GM23338 (cell line): ENCODE measurements at regions not wholly inside any gene's neighbourhood (a gene's known extent, or its start where the extent isn't known, plus 50 kb on each side); places are given as distances from the start of the nearest gene placed in this dataset.

Source experiments
- CREB1 ChIP-seq: fragments of 250-450 bp; sonication (Bioruptor Pico); IDR thresholded peaks from 2 replicates; pipeline ENCODE4 v1.5.0; 2020; ENCODE audit warnings: low read depth, mild to moderate bottlenecking, moderate library complexity
- ETS1 ChIP-seq: IDR thresholded peaks from 2 replicates; pipeline ENCODE4 v1.6.1; 2016; ENCODE audit warnings: antibody characterized with exemption
- EZH2 ChIP-seq: fragments of 200-600 bp; sonication (generic); IDR thresholded peaks from one replicate; pipeline ENCODE4 v1.8.0; 2017; ENCODE audit warnings: antibody characterized with exemption, mild to moderate bottlenecking, low read depth; ENCODE audit not compliant: unreplicated experiment
- EZH2phosphoT487 ChIP-seq: fragments of 200-600 bp; sonication (generic); IDR thresholded peaks from one replicate; pipeline ENCODE4 v1.8.1; 2018; ENCODE audit warnings: antibody characterized with exemption; ENCODE audit not compliant: unreplicated experiment
- JUNB ChIP-seq: IDR thresholded peaks from one replicate; pipeline ENCODE4 v1.6.1; 2016; ENCODE audit warnings: antibody characterized with exemption; ENCODE audit not compliant: unreplicated experiment
- NANOG ChIP-seq: IDR thresholded peaks from 2 replicates; pipeline ENCODE4 v1.6.1; 2016; ENCODE audit warnings: antibody characterized with exemption, borderline replicate concordance
- POLR2AphosphoS5 ChIP-seq: IDR thresholded peaks from 2 replicates; pipeline ENCODE4 v1.6.1; 2016; ENCODE audit warnings: antibody characterized with exemption, low read depth
- TF ChIP-seq, protein P1 (sequence below), 2 experiments: fragments of 200-600 bp in 1 of 2; sonication (generic) in 1 of 2; conservative IDR thresholded peaks; 2 replicates each; pipeline versions ENCODE4 v1.5.1 to v1.6.1; 2016 to 2017; ENCODE audit warnings: antibody characterized with exemption in 2 of 2, low read depth in 2 of 2, mild to moderate bottlenecking in 2 of 2, moderate library complexity in 1 of 2
- TF ChIP-seq, protein P2 (sequence below): IDR thresholded peaks from one replicate; pipeline ENCODE4 v1.6.1; 2018; ENCODE audit warnings: antibody characterized with exemption; ENCODE audit not compliant: unreplicated experiment
- TF ChIP-seq, protein P3 (sequence below): fragments of 250-450 bp; sonication (Bioruptor Pico); IDR thresholded peaks from 2 replicates; pipeline ENCODE4 v1.5.0; 2020; ENCODE audit warnings: mild to moderate bottlenecking, moderate library complexity

DNA sequence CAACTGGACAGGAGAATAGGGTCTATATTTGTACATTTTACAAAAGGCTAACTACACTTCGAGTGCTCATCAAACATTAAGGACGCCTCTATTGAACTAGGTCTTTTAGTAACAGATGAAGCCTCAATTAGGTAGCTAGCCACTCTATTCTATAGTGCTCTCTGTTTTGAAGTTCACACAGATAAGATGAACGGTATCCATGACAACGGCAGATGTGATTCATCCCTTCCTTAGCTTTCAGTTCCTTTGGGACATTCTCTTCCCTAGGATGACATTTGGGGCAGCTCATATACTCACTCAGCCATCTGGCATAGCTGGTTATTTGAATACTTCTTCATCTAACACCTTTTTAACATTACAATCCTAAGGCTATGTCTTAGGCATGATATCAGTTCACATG, 62.4 kb upstream of the WDFY3 start:
- TF ChIP-seq POLR2AphosphoS5 (no peak), EZH2phosphoT487 (no peak), EZH2 (no peak), JUNB (no peak), CREB1 (CRISPR knock-in tag) (no peak), ETS1 (no peak), NANOG (no peak)
- TF ChIP-seq, protein P1, sequence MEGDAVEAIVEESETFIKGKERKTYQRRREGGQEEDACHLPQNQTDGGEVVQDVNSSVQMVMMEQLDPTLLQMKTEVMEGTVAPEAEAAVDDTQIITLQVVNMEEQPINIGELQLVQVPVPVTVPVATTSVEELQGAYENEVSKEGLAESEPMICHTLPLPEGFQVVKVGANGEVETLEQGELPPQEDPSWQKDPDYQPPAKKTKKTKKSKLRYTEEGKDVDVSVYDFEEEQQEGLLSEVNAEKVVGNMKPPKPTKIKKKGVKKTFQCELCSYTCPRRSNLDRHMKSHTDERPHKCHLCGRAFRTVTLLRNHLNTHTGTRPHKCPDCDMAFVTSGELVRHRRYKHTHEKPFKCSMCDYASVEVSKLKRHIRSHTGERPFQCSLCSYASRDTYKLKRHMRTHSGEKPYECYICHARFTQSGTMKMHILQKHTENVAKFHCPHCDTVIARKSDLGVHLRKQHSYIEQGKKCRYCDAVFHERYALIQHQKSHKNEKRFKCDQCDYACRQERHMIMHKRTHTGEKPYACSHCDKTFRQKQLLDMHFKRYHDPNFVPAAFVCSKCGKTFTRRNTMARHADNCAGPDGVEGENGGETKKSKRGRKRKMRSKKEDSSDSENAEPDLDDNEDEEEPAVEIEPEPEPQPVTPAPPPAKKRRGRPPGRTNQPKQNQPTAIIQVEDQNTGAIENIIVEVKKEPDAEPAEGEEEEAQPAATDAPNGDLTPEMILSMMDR (conservative IDR thresholded peaks at IDR 0.05; ENCODE audit: low read depth in 2 of 2): no peak
- TF ChIP-seq, protein P2, sequence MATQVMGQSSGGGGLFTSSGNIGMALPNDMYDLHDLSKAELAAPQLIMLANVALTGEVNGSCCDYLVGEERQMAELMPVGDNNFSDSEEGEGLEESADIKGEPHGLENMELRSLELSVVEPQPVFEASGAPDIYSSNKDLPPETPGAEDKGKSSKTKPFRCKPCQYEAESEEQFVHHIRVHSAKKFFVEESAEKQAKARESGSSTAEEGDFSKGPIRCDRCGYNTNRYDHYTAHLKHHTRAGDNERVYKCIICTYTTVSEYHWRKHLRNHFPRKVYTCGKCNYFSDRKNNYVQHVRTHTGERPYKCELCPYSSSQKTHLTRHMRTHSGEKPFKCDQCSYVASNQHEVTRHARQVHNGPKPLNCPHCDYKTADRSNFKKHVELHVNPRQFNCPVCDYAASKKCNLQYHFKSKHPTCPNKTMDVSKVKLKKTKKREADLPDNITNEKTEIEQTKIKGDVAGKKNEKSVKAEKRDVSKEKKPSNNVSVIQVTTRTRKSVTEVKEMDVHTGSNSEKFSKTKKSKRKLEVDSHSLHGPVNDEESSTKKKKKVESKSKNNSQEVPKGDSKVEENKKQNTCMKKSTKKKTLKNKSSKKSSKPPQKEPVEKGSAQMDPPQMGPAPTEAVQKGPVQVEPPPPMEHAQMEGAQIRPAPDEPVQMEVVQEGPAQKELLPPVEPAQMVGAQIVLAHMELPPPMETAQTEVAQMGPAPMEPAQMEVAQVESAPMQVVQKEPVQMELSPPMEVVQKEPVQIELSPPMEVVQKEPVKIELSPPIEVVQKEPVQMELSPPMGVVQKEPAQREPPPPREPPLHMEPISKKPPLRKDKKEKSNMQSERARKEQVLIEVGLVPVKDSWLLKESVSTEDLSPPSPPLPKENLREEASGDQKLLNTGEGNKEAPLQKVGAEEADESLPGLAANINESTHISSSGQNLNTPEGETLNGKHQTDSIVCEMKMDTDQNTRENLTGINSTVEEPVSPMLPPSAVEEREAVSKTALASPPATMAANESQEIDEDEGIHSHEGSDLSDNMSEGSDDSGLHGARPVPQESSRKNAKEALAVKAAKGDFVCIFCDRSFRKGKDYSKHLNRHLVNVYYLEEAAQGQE: no peak
- TF ChIP-seq, protein P3, sequence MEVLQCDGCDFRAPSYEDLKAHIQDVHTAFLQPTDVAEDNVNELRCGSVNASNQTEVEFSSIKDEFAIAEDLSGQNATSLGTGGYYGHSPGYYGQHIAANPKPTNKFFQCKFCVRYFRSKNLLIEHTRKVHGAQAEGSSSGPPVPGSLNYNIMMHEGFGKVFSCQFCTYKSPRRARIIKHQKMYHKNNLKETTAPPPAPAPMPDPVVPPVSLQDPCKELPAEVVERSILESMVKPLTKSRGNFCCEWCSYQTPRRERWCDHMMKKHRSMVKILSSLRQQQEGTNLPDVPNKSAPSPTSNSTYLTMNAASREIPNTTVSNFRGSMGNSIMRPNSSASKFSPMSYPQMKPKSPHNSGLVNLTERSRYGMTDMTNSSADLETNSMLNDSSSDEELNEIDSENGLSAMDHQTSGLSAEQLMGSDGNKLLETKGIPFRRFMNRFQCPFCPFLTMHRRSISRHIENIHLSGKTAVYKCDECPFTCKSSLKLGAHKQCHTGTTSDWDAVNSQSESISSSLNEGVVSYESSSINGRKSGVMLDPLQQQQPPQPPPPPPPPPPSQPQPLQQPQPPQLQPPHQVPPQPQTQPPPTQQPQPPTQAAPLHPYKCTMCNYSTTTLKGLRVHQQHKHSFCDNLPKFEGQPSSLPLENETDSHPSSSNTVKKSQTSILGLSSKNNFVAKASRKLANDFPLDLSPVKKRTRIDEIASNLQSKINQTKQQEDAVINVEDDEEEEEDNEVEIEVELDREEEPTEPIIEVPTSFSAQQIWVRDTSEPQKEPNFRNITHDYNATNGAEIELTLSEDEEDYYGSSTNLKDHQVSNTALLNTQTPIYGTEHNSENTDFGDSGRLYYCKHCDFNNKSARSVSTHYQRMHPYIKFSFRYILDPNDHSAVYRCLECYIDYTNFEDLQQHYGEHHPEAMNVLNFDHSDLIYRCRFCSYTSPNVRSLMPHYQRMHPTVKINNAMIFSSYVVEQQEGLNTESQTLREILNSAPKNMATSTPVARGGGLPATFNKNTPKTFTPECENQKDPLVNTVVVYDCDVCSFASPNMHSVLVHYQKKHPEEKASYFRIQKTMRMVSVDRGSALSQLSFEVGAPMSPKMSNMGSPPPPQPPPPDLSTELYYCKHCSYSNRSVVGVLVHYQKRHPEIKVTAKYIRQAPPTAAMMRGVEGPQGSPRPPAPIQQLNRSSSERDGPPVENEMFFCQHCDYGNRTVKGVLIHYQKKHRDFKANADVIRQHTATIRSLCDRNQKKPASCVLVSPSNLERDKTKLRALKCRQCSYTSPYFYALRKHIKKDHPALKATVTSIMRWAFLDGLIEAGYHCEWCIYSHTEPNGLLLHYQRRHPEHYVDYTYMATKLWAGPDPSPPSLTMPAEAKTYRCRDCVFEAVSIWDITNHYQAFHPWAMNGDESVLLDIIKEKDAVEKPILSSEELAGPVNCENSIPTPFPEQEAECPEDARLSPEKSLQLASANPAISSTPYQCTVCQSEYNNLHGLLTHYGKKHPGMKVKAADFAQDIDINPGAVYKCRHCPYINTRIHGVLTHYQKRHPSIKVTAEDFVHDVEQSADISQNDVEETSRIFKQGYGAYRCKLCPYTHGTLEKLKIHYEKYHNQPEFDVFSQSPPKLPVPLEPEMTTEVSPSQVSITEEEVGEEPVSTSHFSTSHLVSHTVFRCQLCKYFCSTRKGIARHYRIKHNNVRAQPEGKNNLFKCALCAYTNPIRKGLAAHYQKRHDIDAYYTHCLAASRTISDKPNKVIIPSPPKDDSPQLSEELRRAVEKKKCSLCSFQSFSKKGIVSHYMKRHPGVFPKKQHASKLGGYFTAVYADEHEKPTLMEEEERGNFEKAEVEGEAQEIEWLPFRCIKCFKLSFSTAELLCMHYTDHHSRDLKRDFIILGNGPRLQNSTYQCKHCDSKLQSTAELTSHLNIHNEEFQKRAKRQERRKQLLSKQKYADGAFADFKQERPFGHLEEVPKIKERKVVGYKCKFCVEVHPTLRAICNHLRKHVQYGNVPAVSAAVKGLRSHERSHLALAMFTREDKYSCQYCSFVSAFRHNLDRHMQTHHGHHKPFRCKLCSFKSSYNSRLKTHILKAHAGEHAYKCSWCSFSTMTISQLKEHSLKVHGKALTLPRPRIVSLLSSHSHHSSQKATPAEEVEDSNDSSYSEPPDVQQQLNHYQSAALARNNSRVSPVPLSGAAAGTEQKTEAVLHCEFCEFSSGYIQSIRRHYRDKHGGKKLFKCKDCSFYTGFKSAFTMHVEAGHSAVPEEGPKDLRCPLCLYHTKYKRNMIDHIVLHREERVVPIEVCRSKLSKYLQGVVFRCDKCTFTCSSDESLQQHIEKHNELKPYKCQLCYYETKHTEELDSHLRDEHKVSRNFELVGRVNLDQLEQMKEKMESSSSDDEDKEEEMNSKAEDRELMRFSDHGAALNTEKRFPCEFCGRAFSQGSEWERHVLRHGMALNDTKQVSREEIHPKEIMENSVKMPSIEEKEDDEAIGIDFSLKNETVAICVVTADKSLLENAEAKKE (CRISPR knock-in tag): no peak
